ENCODE measurements at regions not wholly inside any gene's neighbourhood (a gene's known extent, or its start where the extent isn't known, plus 50 kb on each side); places are given as distances from the start of the nearest gene placed in this dataset.

GRCh38 chr20:22339091-22339881 is 245.1 kb downstream of the FOXA2 start:
- Mint-ChIP-seq H3K9me3 (no peaks in the 10 kb centered on the region), H3K27ac (no peak overlapping the region), H3K4me1 (peaks cover 1% of the 10 kb centered on the region), H3K36me3 (ENCODE audit: low read depth) (no peaks in the 10 kb centered on the region), H3K27me3 (peaks cover 11% of the 10 kb centered on the region), H3K4me3 (no peak overlapping the region)
- peak; percentile 39 for DNase-seq
- peak; percentile 28 for ATAC-seq

- H3K9me3 Mint-ChIP-seq: no peaks in the 10 kb centered on the region
- H3K4me1 Mint-ChIP-seq: peaks cover 1% of the 10 kb centered on the region
- no peak overlapping the region for H3K4me3 Mint-ChIP-seq
- ATAC-seq (no peak), DNase-seq (no peak)
- H3K27ac Mint-ChIP-seq: no peak overlapping the region
- peaks cover 11% of the 10 kb centered on the region for H3K27me3 Mint-ChIP-seq
- no peaks in the 10 kb centered on the region for H3K36me3 Mint-ChIP-seq (ENCODE audit: low read depth)
Observed at GRCh38 chr20:22338140-22338708, 246.1 kb downstream of the FOXA2 start.

- H3K27ac Mint-ChIP-seq: no peak overlapping the region
- no peak for DNase-seq
- no peaks in the 10 kb centered on the region for H3K9me3 Mint-ChIP-seq
- H3K4me3 Mint-ChIP-seq: no peak overlapping the region
- peaks cover 1% of the 10 kb centered on the region for H3K4me1 Mint-ChIP-seq
- no peak for ATAC-seq
- no peaks in the 10 kb centered on the region for H3K36me3 Mint-ChIP-seq (ENCODE audit: low read depth)
- peaks cover 13% of the 10 kb centered on the region for H3K27me3 Mint-ChIP-seq
Observed at GRCh38 chr20:22335210-22335609, 249.2 kb downstream of the FOXA2 start.

- no peak overlapping the region for H3K27ac Mint-ChIP-seq
- no peak for ATAC-seq
Observed at GRCh38 chr20:22333885-22334545, 250.4 kb downstream of the FOXA2 start.

GRCh38 chr20:22324505-22324904 is 259.9 kb downstream of the FOXA2 start:
- Mint-ChIP-seq H3K4me1 (no peaks in the 10 kb centered on the region), H3K4me3 (no peak overlapping the region), H3K27ac (no peak overlapping the region), H3K27me3 (peaks cover 8% of the 10 kb centered on the region), H3K36me3 (ENCODE audit: low read depth) (no peaks in the 10 kb centered on the region), H3K9me3 (no peaks in the 10 kb centered on the region)
- DNase-seq (no peak), ATAC-seq (no peak)

More at GRCh38 chr20:22333885-22334545, 250.4 kb downstream of the FOXA2 start:
- Mint-ChIP-seq H3K36me3 (ENCODE audit: low read depth) (no peaks in the 10 kb centered on the region), H3K4me3 (no peak overlapping the region), H3K27me3 (peaks cover 8% of the 10 kb centered on the region), H3K4me1 (no peaks in the 10 kb centered on the region), H3K9me3 (no peaks in the 10 kb centered on the region)
- peak; percentile 54 for DNase-seq

- Mint-ChIP-seq H3K36me3 (ENCODE audit: low read depth) (no peaks in the 10 kb centered on the region), H3K9me3 (peaks cover 6% of the 10 kb centered on the region), H3K4me1 (no peaks in the 10 kb centered on the region), H3K27ac (no peak overlapping the region), H3K4me3 (no peak overlapping the region), H3K27me3 (peaks cover 14% of the 10 kb centered on the region)
- no peak for DNase-seq
- ATAC-seq: no peak
Observed at GRCh38 chr20:22322513-22322912, 261.9 kb downstream of the FOXA2 start.

- peaks cover 6% of the 10 kb centered on the region for H3K9me3 Mint-ChIP-seq
- peaks cover 14% of the 10 kb centered on the region for H3K27me3 Mint-ChIP-seq
- H3K36me3 Mint-ChIP-seq (ENCODE audit: low read depth): no peaks in the 10 kb centered on the region
- no peak overlapping the region for H3K4me3 Mint-ChIP-seq
- no peaks in the 10 kb centered on the region for H3K4me1 Mint-ChIP-seq
- H3K27ac Mint-ChIP-seq: no peak overlapping the region
- DNase-seq: no peak
- no peak for ATAC-seq
Observed at GRCh38 chr20:22321191-22321590, 263.2 kb downstream of the FOXA2 start.

- H3K4me1 Mint-ChIP-seq: no peaks in the 10 kb centered on the region
- H3K27me3 Mint-ChIP-seq: peaks cover 12% of the 10 kb centered on the region
- ATAC-seq (no peak), DNase-seq (no peak)
- no peak overlapping the region for H3K4me3 Mint-ChIP-seq
- no peaks in the 10 kb centered on the region for H3K36me3 Mint-ChIP-seq (ENCODE audit: low read depth)
- H3K27ac Mint-ChIP-seq: no peak overlapping the region
- peaks cover 6% of the 10 kb centered on the region for H3K9me3 Mint-ChIP-seq
Observed at GRCh38 chr20:22320245-22320915, 264.0 kb downstream of the FOXA2 start.

GRCh38 chr20:22315771-22316170 is 268.6 kb downstream of the FOXA2 start:
- Mint-ChIP-seq H3K36me3 (ENCODE audit: low read depth) (no peaks in the 10 kb centered on the region), H3K27ac (no peak overlapping the region), H3K4me3 (no peak overlapping the region), H3K4me1 (no peaks in the 10 kb centered on the region), H3K27me3 (peaks cover 7% of the 10 kb centered on the region), H3K9me3 (peaks cover 6% of the 10 kb centered on the region)
- DNase-seq (no peak), ATAC-seq (no peak)

- Mint-ChIP-seq H3K36me3 (ENCODE audit: low read depth) (no peaks in the 10 kb centered on the region), H3K4me1 (no peaks in the 10 kb centered on the region), H3K27me3 (peaks cover 7% of the 10 kb centered on the region), H3K9me3 (peaks cover 6% of the 10 kb centered on the region), H3K4me3 (no peak overlapping the region), H3K27ac (no peak overlapping the region)
- DNase-seq (no peak), ATAC-seq (no peak)
Observed at GRCh38 chr20:22315073-22315472, 269.3 kb downstream of the FOXA2 start.

- Mint-ChIP-seq H3K4me1 (no peaks in the 10 kb centered on the region), H3K36me3 (ENCODE audit: low read depth) (no peaks in the 10 kb centered on the region), H3K27ac (no peak overlapping the region), H3K27me3 (peaks cover 2% of the 10 kb centered on the region), H3K4me3 (no peak overlapping the region), H3K9me3 (no peaks in the 10 kb centered on the region)
- ATAC-seq: no peak
- no peak for DNase-seq
Observed at GRCh38 chr20:22312744-22313346, 271.5 kb downstream of the FOXA2 start.

GRCh38 chr20:22308934-22309333 is 275.4 kb downstream of the FOXA2 start:
- no peak overlapping the region for H3K27ac Mint-ChIP-seq
- no peak overlapping the region for H3K4me3 Mint-ChIP-seq
- no peak for ATAC-seq
- DNase-seq: no peak
- H3K27me3 Mint-ChIP-seq: no peaks in the 10 kb centered on the region
- H3K9me3 Mint-ChIP-seq: no peaks in the 10 kb centered on the region
- no peaks in the 10 kb centered on the region for H3K36me3 Mint-ChIP-seq (ENCODE audit: low read depth)
- no peaks in the 10 kb centered on the region for H3K4me1 Mint-ChIP-seq

GRCh38 chr20:22307409-22307808 is 277.0 kb downstream of the FOXA2 start:
- H3K4me1 Mint-ChIP-seq: no peaks in the 10 kb centered on the region
- no peak for ATAC-seq
- no peaks in the 10 kb centered on the region for H3K36me3 Mint-ChIP-seq (ENCODE audit: low read depth)
- H3K9me3 Mint-ChIP-seq: no peaks in the 10 kb centered on the region
- H3K4me3 Mint-ChIP-seq: no peak overlapping the region
- H3K27ac Mint-ChIP-seq: no peak overlapping the region
- no peaks in the 10 kb centered on the region for H3K27me3 Mint-ChIP-seq
- no peak for DNase-seq

- Mint-ChIP-seq H3K4me3 (no peak overlapping the region), H3K27ac (no peak overlapping the region), H3K4me1 (no peaks in the 10 kb centered on the region), H3K27me3 (no peaks in the 10 kb centered on the region), H3K36me3 (ENCODE audit: low read depth) (no peaks in the 10 kb centered on the region), H3K9me3 (no peaks in the 10 kb centered on the region)
- ATAC-seq (no peak), DNase-seq (no peak)
Observed at GRCh38 chr20:22305381-22305780, 279.0 kb downstream of the FOXA2 start.

All from activated naive CD8-positive, alpha-beta T cell treated with anti-CD3 and anti-CD28 coated beads, Interleukin-2, amount 50 U/mL, for 24 hours (primary cell).